ENCODE measurements at regions not wholly inside any gene's neighbourhood (a gene's known extent, or its start where the extent isn't known, plus 50 kb on each side); places are given as distances from the start of the nearest gene placed in this dataset.

DNA sequence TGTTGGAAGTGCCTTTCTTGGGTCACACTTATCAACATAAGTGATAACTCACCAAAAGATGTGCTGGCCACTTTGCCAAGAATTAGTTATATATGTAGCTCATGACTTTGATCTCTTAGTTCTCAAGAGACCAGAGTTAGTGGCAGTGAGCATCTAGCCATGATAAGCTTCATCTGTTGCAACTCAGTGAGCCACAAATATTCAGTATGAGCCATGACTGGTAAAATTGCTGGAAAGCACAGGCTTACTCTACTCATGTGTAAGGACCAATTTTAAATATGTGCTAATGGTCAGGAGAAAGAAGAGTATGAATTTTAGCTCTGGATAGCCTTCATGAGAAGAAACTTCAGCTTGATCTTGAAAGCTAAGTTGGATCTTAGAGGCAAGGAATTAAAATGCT, 59.4 kb upstream of the TLL1 start:
- TF ChIP-seq, protein P1, sequence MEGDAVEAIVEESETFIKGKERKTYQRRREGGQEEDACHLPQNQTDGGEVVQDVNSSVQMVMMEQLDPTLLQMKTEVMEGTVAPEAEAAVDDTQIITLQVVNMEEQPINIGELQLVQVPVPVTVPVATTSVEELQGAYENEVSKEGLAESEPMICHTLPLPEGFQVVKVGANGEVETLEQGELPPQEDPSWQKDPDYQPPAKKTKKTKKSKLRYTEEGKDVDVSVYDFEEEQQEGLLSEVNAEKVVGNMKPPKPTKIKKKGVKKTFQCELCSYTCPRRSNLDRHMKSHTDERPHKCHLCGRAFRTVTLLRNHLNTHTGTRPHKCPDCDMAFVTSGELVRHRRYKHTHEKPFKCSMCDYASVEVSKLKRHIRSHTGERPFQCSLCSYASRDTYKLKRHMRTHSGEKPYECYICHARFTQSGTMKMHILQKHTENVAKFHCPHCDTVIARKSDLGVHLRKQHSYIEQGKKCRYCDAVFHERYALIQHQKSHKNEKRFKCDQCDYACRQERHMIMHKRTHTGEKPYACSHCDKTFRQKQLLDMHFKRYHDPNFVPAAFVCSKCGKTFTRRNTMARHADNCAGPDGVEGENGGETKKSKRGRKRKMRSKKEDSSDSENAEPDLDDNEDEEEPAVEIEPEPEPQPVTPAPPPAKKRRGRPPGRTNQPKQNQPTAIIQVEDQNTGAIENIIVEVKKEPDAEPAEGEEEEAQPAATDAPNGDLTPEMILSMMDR (IDR thresholded peaks at IDR 0.05), result no peak
- TF ChIP-seq EZH2 (IDR thresholded peaks at IDR 0.05), result no peak
